ENCODE measurements at regions not wholly inside any gene's neighbourhood (a gene's known extent, or its start where the extent isn't known, plus 50 kb on each side); places are given as distances from the start of the nearest gene placed in this dataset.
"Not testable (repeated sequence)": the region's sequence is repeated elsewhere in the genome, so short reads cannot be mapped to it uniquely, and the experiment has no call there.

- H3K36me3 ChIP-seq (ENCODE audit: insufficient read depth, low read length, poor library complexity, severe bottlenecking); intact Hi-C loops (cut with micrococcal nuclease; ENCODE audit: unreplicated experiment); BruUV-seq (replicated peaks); H3K4me1 ChIP-seq (ENCODE audit: insufficient read depth, low read length, poor library complexity, severe bottlenecking); H3K27ac ChIP-seq (ENCODE audit: low read depth, low read length, poor library complexity, severe bottlenecking); POLR2A ChIA-PET (ENCODE audit: low non-redundant PET); DNase-seq (ENCODE audit: low spot score); H3K27me3 ChIP-seq (replicated peaks; ENCODE audit: insufficient read depth, low read depth, low read length, poor library complexity); CTCF ChIA-PET; H3K4me3 ChIP-seq (ENCODE audit: low read depth, low read length, poor library complexity, severe bottlenecking): not testable (repeated sequence)
- H3K9me3 ChIP-seq (ENCODE audit: low read depth, low read length, poor library complexity, severe bottlenecking): peaks cover 11% of the 10 kb centered on the region
Measured at GRCh38 chr10:59975918-59976317, 69.6 kb upstream of the CCDC6 start.

- peaks cover 1% of the 10 kb centered on the region for H3K4me1 ChIP-seq (ENCODE audit: insufficient read depth, low read length, poor library complexity, severe bottlenecking)
- TF ChIP-seq EZH2 (IDR thresholded peaks at IDR 0.05; ENCODE audit: borderline replicate concordance, low read depth, low read length, poor library complexity, severe bottlenecking): no peak
- TF ChIP-seq CTCF (conservative IDR thresholded peaks at IDR 0.05; ENCODE audit: low read depth, low read length): no peak
- no peaks in the 10 kb centered on the region for H3K27me3 ChIP-seq (replicated peaks; ENCODE audit: insufficient read depth, low read depth, low read length, poor library complexity)
- no peaks in the 10 kb centered on the region for H3K9me3 ChIP-seq (ENCODE audit: low read depth, low read length, poor library complexity, severe bottlenecking)
- BruUV-seq (replicated peaks): no TSS peak
- no peaks in the 10 kb centered on the region for H3K36me3 ChIP-seq (ENCODE audit: insufficient read depth, low read length, poor library complexity, severe bottlenecking)
- POLR2A ChIA-PET (ENCODE audit: low non-redundant PET): no interaction called here
- no peak overlapping the region for H3K4me3 ChIP-seq (ENCODE audit: low read depth, low read length, poor library complexity, severe bottlenecking)
- H3K27ac ChIP-seq (ENCODE audit: low read depth, low read length, poor library complexity, severe bottlenecking): no peak overlapping the region
- no peak for DNase-seq (ENCODE audit: low spot score)
- CTCF ChIA-PET: no interaction called here
- intact Hi-C loops (cut with micrococcal nuclease; ENCODE audit: unreplicated experiment): no loop called here
Measured at GRCh38 chr10:59971915-59972314, 65.6 kb upstream of the CCDC6 start.

GRCh38 chr10:59970396-59971368, 64.3 kb upstream of the CCDC6 start:
- Histone ChIP-seq H3K4me3 (ENCODE audit: low read depth, low read length, poor library complexity, severe bottlenecking) (no peak overlapping the region), H3K4me1 (ENCODE audit: insufficient read depth, low read length, poor library complexity, severe bottlenecking) (peaks cover 10% of the 10 kb centered on the region), H3K27me3 (replicated peaks; ENCODE audit: insufficient read depth, low read depth, low read length, poor library complexity) (no peaks in the 10 kb centered on the region), H3K27ac (ENCODE audit: low read depth, low read length, poor library complexity, severe bottlenecking) (no peak overlapping the region), H3K36me3 (ENCODE audit: insufficient read depth, low read length, poor library complexity, severe bottlenecking) (no peaks in the 10 kb centered on the region), H3K9me3 (ENCODE audit: low read depth, low read length, poor library complexity, severe bottlenecking) (no peaks in the 10 kb centered on the region)
- intact Hi-C loops (cut with micrococcal nuclease; ENCODE audit: unreplicated experiment): no loop called here
- POLR2A ChIA-PET (ENCODE audit: low non-redundant PET): no interaction called here
- CTCF ChIA-PET: no interaction called here
- no peak for DNase-seq (ENCODE audit: low spot score)
- no peak for TF ChIP-seq CTCF (conservative IDR thresholded peaks at IDR 0.05; ENCODE audit: low read depth, low read length)
- no peak for TF ChIP-seq EZH2 (IDR thresholded peaks at IDR 0.05; ENCODE audit: borderline replicate concordance, low read depth, low read length, poor library complexity, severe bottlenecking)
- BruUV-seq (replicated peaks): no TSS peak

GRCh38 chr10:59968705-59969104, 62.3 kb upstream of the CCDC6 start:
- BruUV-seq (replicated peaks): no TSS peak
- Histone ChIP-seq H3K27me3 (replicated peaks; ENCODE audit: insufficient read depth, low read depth, low read length, poor library complexity) (no peaks in the 10 kb centered on the region), H3K36me3 (ENCODE audit: insufficient read depth, low read length, poor library complexity, severe bottlenecking) (no peaks in the 10 kb centered on the region), H3K4me3 (ENCODE audit: low read depth, low read length, poor library complexity, severe bottlenecking) (no peak overlapping the region), H3K27ac (ENCODE audit: low read depth, low read length, poor library complexity, severe bottlenecking) (no peak overlapping the region), H3K9me3 (ENCODE audit: low read depth, low read length, poor library complexity, severe bottlenecking) (no peaks in the 10 kb centered on the region), H3K4me1 (ENCODE audit: insufficient read depth, low read length, poor library complexity, severe bottlenecking) (peaks cover 10% of the 10 kb centered on the region)
- no peak for TF ChIP-seq CTCF (conservative IDR thresholded peaks at IDR 0.05; ENCODE audit: low read depth, low read length)
- no peak for TF ChIP-seq EZH2 (IDR thresholded peaks at IDR 0.05; ENCODE audit: borderline replicate concordance, low read depth, low read length, poor library complexity, severe bottlenecking)
- ChIA-PET POLR2A (ENCODE audit: low non-redundant PET) (no interaction called here), CTCF (no interaction called here)
- DNase-seq (ENCODE audit: low spot score): no peak
- intact Hi-C loops (cut with micrococcal nuclease; ENCODE audit: unreplicated experiment): no loop called here

All from A673 (cell line).